ENCODE measurements at regions not wholly inside any gene's neighbourhood (a gene's known extent, or its start where the extent isn't known, plus 50 kb on each side); places are given as distances from the start of the nearest gene placed in this dataset.
"Not testable (repeated sequence)": the region's sequence is repeated elsewhere in the genome, so short reads cannot be mapped to it uniquely, and the experiment has no call there.

- not testable (repeated sequence) for DNase-seq (ENCODE audit: low spot score)
Measured at GRCh38 chr14:106022648-106023047, 496.3 kb downstream of the TMEM121 start.

GRCh38 chr14:106023411-106023810, 497.0 kb downstream of the TMEM121 start:
- no peak for DNase-seq (ENCODE audit: low spot score)

GRCh38 chr14:106024983-106025604, 498.7 kb downstream of the TMEM121 start:
- DNase-seq (ENCODE audit: low spot score) = no peak

- no peak for DNase-seq (ENCODE audit: low spot score)
Measured at GRCh38 chr14:106026026-106026425, 499.6 kb downstream of the TMEM121 start.

- not testable (repeated sequence) for DNase-seq (ENCODE audit: low spot score)
Measured at GRCh38 chr14:106027759-106028158, 501.4 kb downstream of the TMEM121 start.

GRCh38 chr14:106029959-106030358, 503.6 kb downstream of the TMEM121 start:
- DNase-seq (ENCODE audit: low spot score) = no peak

GRCh38 chr14:106037380-106037779, 511.0 kb downstream of the TMEM121 start:
- DNase-seq (ENCODE audit: low spot score) = no peak

- no peak for DNase-seq (ENCODE audit: low spot score)
Measured at GRCh38 chr14:106038263-106038662, 511.9 kb downstream of the TMEM121 start.

GRCh38 chr14:106039400-106039799, 513.0 kb downstream of the TMEM121 start:
- DNase-seq (ENCODE audit: low spot score) = no peak

- no peak for DNase-seq (ENCODE audit: low spot score)
Measured at GRCh38 chr14:106044515-106044914, 518.1 kb downstream of the TMEM121 start.

GRCh38 chr14:106044949-106045596, 518.7 kb downstream of the TMEM121 start:
- no peak for DNase-seq (ENCODE audit: low spot score)

- DNase-seq (ENCODE audit: low spot score) = no peak
Measured at GRCh38 chr14:106051796-106052195, 525.4 kb downstream of the TMEM121 start.

- no peak for DNase-seq (ENCODE audit: low spot score)
Measured at GRCh38 chr14:106055289-106055688, 528.9 kb downstream of the TMEM121 start.

GRCh38 chr14:106058342-106058741, 532.0 kb downstream of the TMEM121 start:
- no peak for DNase-seq (ENCODE audit: low spot score)

- no peak for DNase-seq (ENCODE audit: low spot score)
Measured at GRCh38 chr14:106060276-106060975, 534.0 kb downstream of the TMEM121 start.

GRCh38 chr14:106061877-106062500, 535.6 kb downstream of the TMEM121 start:
- not testable (repeated sequence) for DNase-seq (ENCODE audit: low spot score)

- DNase-seq (ENCODE audit: low spot score) = no peak
Measured at GRCh38 chr14:106062502-106063272, 536.3 kb downstream of the TMEM121 start.

- DNase-seq (ENCODE audit: low spot score) = no peak
Measured at GRCh38 chr14:106067935-106068334, 541.6 kb downstream of the TMEM121 start.

GRCh38 chr14:106069804-106070625, 543.6 kb downstream of the TMEM121 start:
- DNase-seq (ENCODE audit: low spot score) = no peak

GRCh38 chr14:106080922-106081321, 554.5 kb downstream of the TMEM121 start:
- DNase-seq (ENCODE audit: low spot score) = no peak

Measured in mesenteric fat pad (tissue), 1 donor.